A673 (cell line): ENCODE measurements at regions not wholly inside any gene's neighbourhood (a gene's known extent, or its start where the extent isn't known, plus 50 kb on each side); places are given as distances from the start of the nearest gene placed in this dataset.

ENCODE experiments used
- BruUV-seq: library from RNA; stranded (reverse); fragments of 400-500 nt; replicated peaks from 2 replicates; lab custom pipeline; 2021; lab: Mats Ljungman, UMichigan
- CTCF ChIA-PET: fragments of 300-600 bp; sonication (Branson Sonifier 250); formaldehyde crosslinking; loops from one replicate; lab custom pipeline; 2022; ENCODE audit warnings: antibody characterized with exemption; lab: Charles Lee
- POLR2A ChIA-PET: fragments of 300-600 bp; sonication (Branson Sonifier 250); formaldehyde crosslinking; loops from one replicate; lab custom pipeline; 2022; ENCODE audit warnings: antibody characterized with exemption; ENCODE audit not compliant: low non-redundant PET; lab: Charles Lee
- DNase-seq: peaks from one replicate; pipeline ENCODE4 v3.0.0-alpha.2; 2015; ENCODE audit warnings: low spot score
- H3K27ac ChIP-seq: fragments of 200-600 bp; sonication (generic); 2 replicates; pipeline ENCODE4 v1.5.1; 2016; ENCODE audit warnings: mixed run types, low read depth, mild to moderate bottlenecking, mixed read lengths, antibody characterized with exemption, low read length; ENCODE audit not compliant: poor library complexity, severe bottlenecking
- H3K27me3 ChIP-seq: fragments of 200-600 bp; sonication (generic); replicated peaks from 2 replicates; pipeline ENCODE4 v1.6.1; 2017; ENCODE audit warnings: mixed run types, low read depth, mild to moderate bottlenecking, mixed read lengths, antibody characterized with exemption, low read length; ENCODE audit not compliant: insufficient read depth, poor library complexity
- H3K36me3 ChIP-seq: fragments of 200-600 bp; sonication (generic); 2 replicates; pipeline ENCODE4 v1.6.1; 2016; ENCODE audit warnings: mixed run types, mild to moderate bottlenecking, mixed read lengths, antibody characterized with exemption, low read length; ENCODE audit not compliant: insufficient read depth, poor library complexity, severe bottlenecking
- H3K4me1 ChIP-seq: fragments of 200-600 bp; sonication (generic); 2 replicates; pipeline ENCODE4 v1.6.1; 2017; ENCODE audit warnings: mixed run types, mild to moderate bottlenecking, mixed read lengths, antibody characterized with exemption, low read length; ENCODE audit not compliant: insufficient read depth, poor library complexity, severe bottlenecking
- H3K4me3 ChIP-seq: fragments of 200-600 bp; sonication (generic); 2 replicates; pipeline ENCODE4 v1.5.1; 2016; ENCODE audit warnings: low read depth, mixed run types, mild to moderate bottlenecking, mixed read lengths, low read length; ENCODE audit not compliant: poor library complexity, severe bottlenecking
- H3K9me3 ChIP-seq: fragments of 200-600 bp; sonication (generic); 2 replicates; pipeline ENCODE4 v1.6.1; 2016; ENCODE audit warnings: mixed run types, low read depth, mild to moderate bottlenecking, mixed read lengths, antibody characterized with exemption, low read length; ENCODE audit not compliant: poor library complexity, severe bottlenecking
- CTCF ChIP-seq: fragments of 300-800, 200-600 bp; sonication (generic); conservative IDR thresholded peaks from 2 replicates; pipeline ENCODE4 v1.5.1; 2017; ENCODE audit warnings: low read depth, mild to moderate bottlenecking, antibody characterized with exemption, low read length, moderate library complexity, mixed read lengths
- EZH2 ChIP-seq: fragments of 200-600 bp; sonication (generic); IDR thresholded peaks from 2 replicates; pipeline ENCODE4 v1.6.1; 2017; ENCODE audit warnings: borderline replicate concordance, low read depth, mild to moderate bottlenecking, mixed read lengths, antibody characterized with exemption, low read length; ENCODE audit not compliant: poor library complexity, severe bottlenecking
- intact Hi-C: fragments of 100-400 bp; cut with micrococcal nuclease; formaldehyde crosslinking; loops from one replicate; pipeline ENCODE4 v1.10.0; 2022; ENCODE audit not compliant: unreplicated experiment

- Histone ChIP-seq H3K27me3 (no peaks in the 10 kb centered on the region), H3K36me3 (no peaks in the 10 kb centered on the region), H3K9me3 (no peaks in the 10 kb centered on the region), H3K27ac (no peak overlapping the region), H3K4me3 (no peak overlapping the region), H3K4me1 (peaks cover 5% of the 10 kb centered on the region)
- intact Hi-C loops, result loop anchor here (2.0 kb wide), 1 partner anchor 161 kb away; no protein-coding TSS in a partner anchor
- CTCF ChIA-PET, result no interaction called here
- DNase-seq, result peak; percentile 71
- TF ChIP-seq EZH2 (no peak), CTCF (peak; percentile 76)
- BruUV-seq, result no TSS peak
- POLR2A ChIA-PET, result no interaction called here
Observed at GRCh38 chr2:122136056-122136455, 380.6 kb downstream of the TSN start.

DNA sequence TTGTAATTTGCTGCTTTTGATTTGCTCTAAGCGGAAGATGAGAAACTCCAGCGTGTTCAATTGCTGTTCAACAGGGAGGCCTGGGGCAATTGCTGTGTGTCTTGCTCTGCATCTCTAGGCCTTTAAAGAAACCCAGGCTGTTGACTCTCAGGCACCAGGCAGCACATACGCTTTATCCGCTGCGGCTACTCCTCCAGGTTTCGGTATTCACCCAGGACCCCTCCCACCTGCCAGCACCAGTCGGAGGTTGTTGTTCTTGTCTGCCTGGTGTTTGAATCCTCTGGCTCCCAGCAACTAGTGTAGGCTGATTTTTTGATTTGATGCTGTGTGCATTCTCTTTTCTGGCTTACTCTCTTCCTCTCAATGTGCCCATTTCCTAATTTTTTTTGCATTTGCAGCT, 383.1 kb downstream of the TSN start:
- Histone ChIP-seq H3K27ac (no peak overlapping the region), H3K9me3 (no peaks in the 10 kb centered on the region), H3K27me3 (no peaks in the 10 kb centered on the region), H3K4me1 (peaks cover 5% of the 10 kb centered on the region), H3K4me3 (no peak overlapping the region), H3K36me3 (no peaks in the 10 kb centered on the region)
- TF ChIP-seq CTCF (no peak), EZH2 (no peak)
- intact Hi-C loops, result no loop called here
- ChIA-PET POLR2A (no interaction called here), CTCF (no interaction called here)
- no TSS peak for BruUV-seq
- peak; percentile 8 for DNase-seq

- H3K36me3 ChIP-seq, result no peaks in the 10 kb centered on the region
- no peak overlapping the region for H3K4me3 ChIP-seq
- CTCF ChIA-PET, result no interaction called here
- DNase-seq, result no peak
- no peaks in the 10 kb centered on the region for H3K9me3 ChIP-seq
- POLR2A ChIA-PET, result no interaction called here
- no peak for TF ChIP-seq EZH2
- no peak for TF ChIP-seq CTCF
- intact Hi-C loops, result no loop called here
- BruUV-seq, result no TSS peak
- no peak overlapping the region for H3K27ac ChIP-seq
- no peaks in the 10 kb centered on the region for H3K27me3 ChIP-seq
- peaks cover 5% of the 10 kb centered on the region for H3K4me1 ChIP-seq
Observed at GRCh38 chr2:122139739-122140420, 384.4 kb downstream of the TSN start.
